Fibroblast of villous mesenchyme (primary cell): ENCODE measurements at regions not wholly inside any gene's neighbourhood (a gene's known extent, or its start where the extent isn't known, plus 50 kb on each side); places are given as distances from the start of the nearest gene placed in this dataset.
"Not testable (repeated sequence)": the region's sequence is repeated elsewhere in the genome, so short reads cannot be mapped to it uniquely, and the experiment has no call there.

Experiments used
- DNase-seq: peaks from one replicate; pipeline ENCODE4 v3.0.0-alpha.2; 2010; ENCODE audit warnings: low read depth
- H3K4me3 ChIP-seq: 2 replicates; pipeline ENCODE4 v1.5.1; 2011; ENCODE audit warnings: low read depth, mild to moderate bottlenecking, low read length
- TF ChIP-seq, protein P1 (sequence below): IDR thresholded peaks from 2 replicates; pipeline ENCODE4 v1.5.1; 2012; ENCODE audit warnings: low read depth, mild to moderate bottlenecking, low read length; ENCODE audit not compliant: insufficient read depth

DNA sequence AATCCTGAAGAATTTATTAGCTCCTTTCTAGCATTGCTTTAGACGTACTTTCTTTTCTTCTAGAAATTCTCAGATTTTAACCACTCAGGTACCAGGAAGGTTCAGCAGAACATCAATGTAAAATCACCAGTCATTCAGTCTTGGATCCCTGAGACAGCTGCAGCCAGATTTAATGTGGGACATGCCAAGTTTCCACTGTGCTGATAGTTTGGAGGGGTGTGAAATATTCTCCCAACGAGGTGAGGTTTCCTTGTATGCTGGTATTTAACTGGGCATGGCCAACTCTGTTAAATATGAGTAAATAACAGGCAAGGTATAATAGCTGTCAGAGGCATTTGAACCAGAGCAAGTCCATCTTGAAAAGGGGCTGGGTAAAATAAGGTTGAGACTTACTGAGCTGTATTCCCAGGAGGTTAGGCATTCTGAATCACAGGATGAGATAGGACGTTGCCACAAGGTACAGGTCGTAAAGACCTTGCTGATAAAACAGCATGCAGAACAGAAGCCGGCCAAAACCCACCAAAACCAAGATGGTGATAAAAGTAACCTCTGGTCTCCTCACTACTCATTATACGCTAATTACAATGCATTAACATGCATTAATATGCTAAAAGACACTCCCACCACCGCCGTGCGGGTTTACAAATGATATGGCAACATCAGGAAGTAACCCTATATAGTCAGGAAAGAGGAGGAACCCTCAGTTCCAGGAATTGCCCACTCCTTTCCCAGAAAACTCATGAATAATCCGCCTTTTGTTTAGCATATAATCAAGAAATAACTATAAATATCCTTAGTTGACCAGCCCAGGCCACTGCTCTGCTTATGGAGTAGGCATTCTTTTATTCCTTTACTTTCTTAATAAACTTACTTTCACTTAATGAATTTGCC lies 75.2 kb upstream of the RASSF8 start:
- no peak for DNase-seq
- TF ChIP-seq, protein P1, sequence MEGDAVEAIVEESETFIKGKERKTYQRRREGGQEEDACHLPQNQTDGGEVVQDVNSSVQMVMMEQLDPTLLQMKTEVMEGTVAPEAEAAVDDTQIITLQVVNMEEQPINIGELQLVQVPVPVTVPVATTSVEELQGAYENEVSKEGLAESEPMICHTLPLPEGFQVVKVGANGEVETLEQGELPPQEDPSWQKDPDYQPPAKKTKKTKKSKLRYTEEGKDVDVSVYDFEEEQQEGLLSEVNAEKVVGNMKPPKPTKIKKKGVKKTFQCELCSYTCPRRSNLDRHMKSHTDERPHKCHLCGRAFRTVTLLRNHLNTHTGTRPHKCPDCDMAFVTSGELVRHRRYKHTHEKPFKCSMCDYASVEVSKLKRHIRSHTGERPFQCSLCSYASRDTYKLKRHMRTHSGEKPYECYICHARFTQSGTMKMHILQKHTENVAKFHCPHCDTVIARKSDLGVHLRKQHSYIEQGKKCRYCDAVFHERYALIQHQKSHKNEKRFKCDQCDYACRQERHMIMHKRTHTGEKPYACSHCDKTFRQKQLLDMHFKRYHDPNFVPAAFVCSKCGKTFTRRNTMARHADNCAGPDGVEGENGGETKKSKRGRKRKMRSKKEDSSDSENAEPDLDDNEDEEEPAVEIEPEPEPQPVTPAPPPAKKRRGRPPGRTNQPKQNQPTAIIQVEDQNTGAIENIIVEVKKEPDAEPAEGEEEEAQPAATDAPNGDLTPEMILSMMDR: no peak
- peak overlapping the region; percentile 5 for H3K4me3 ChIP-seq

GRCh38 chr12:25884024-25884919 lies 74.2 kb upstream of the RASSF8 start:
- TF ChIP-seq, protein P1: no peak
- DNase-seq: no peak

GRCh38 chr12:25884920-25885234 lies 73.6 kb upstream of the RASSF8 start:
- no peak overlapping the region for H3K4me3 ChIP-seq
- TF ChIP-seq, protein P1: no peak
- no peak for DNase-seq

More at GRCh38 chr12:25884024-25884919, 74.2 kb upstream of the RASSF8 start:
- peak overlapping the region; percentile 5 for H3K4me3 ChIP-seq

DNA sequence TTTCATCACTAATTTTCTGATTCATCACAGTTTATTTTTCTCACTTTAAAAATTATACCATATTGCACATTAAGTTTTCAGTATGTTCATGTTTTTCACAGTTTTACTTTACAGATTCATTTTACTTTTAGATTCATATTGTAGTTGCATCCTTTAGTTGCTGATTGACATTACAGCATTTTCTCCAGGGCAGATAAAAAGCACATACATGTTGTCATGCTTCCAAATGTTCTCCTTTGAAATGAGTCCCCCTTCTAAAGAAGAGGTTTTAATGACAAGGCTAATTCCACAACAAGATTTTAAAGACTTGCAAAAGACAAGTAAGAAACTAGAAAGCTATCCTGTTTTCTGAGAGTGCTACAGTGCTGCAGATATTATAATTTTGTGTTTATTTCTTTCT lies 72.1 kb upstream of the RASSF8 start:
- no peak for DNase-seq
- TF ChIP-seq, protein P1: no peak
- no peak overlapping the region for H3K4me3 ChIP-seq

- TF ChIP-seq, protein P1: no peak
- DNase-seq: no peak
- no peak overlapping the region for H3K4me3 ChIP-seq
Measured at GRCh38 chr12:25887367-25887766, 71.1 kb upstream of the RASSF8 start.

GRCh38 chr12:25889185-25889584 lies 69.3 kb upstream of the RASSF8 start:
- no peak for DNase-seq
- no peak overlapping the region for H3K4me3 ChIP-seq
- TF ChIP-seq, protein P1: no peak

GRCh38 chr12:25891095-25891494 lies 67.4 kb upstream of the RASSF8 start:
- DNase-seq, H3K4me3 ChIP-seq: not testable (repeated sequence)
